ENCODE measurements at regions not wholly inside any gene's neighbourhood (a gene's known extent, or its start where the extent isn't known, plus 50 kb on each side); places are given as distances from the start of the nearest gene placed in this dataset.

- TF ChIP-seq CTCF (IDR thresholded peaks at IDR 0.05): no peak
- Histone ChIP-seq H3K36me3 (no peaks in the 10 kb centered on the region), H3K9me3 (no peaks in the 10 kb centered on the region), H3K4me3 (no peak overlapping the region), H3K27me3 (peaks cover 0 to 4% of the 10 kb centered on the region in 2 donors), H3K4me1 (no peaks in the 10 kb centered on the region), H3K27ac (no peak overlapping the region)
- DNase-seq (no peak), ATAC-seq (no peak)
- intact Hi-C loops (cut with DNase I): no loop called here
Observed at GRCh38 chr4:122100508-122100907, 51.6 kb upstream of the BLTP1 start.

GRCh38 chr4:122099896-122100295 is 52.2 kb upstream of the BLTP1 start:
- H3K36me3 ChIP-seq: no peaks in the 10 kb centered on the region
- ATAC-seq: no peak
- H3K9me3 ChIP-seq: no peaks in the 10 kb centered on the region
- TF ChIP-seq CTCF (IDR thresholded peaks at IDR 0.05): no peak
- no peaks in the 10 kb centered on the region for H3K4me1 ChIP-seq
- no peak overlapping the region for H3K4me3 ChIP-seq
- H3K27ac ChIP-seq: no peak overlapping the region
- no peak for DNase-seq
- intact Hi-C loops (cut with DNase I): no loop called here
- H3K27me3 ChIP-seq: peaks cover 0 to 4% of the 10 kb centered on the region in 2 donors

- Histone ChIP-seq H3K4me1 (peaks cover 0 to 1% of the 10 kb centered on the region in 2 donors), H3K4me3 (no peak overlapping the region), H3K27ac (peak overlapping the region in 1 of 2 donors; percentile 37), H3K27me3 (no peaks in the 10 kb centered on the region), H3K36me3 (no peaks in the 10 kb centered on the region), H3K9me3 (no peaks in the 10 kb centered on the region)
- DNase-seq (no peak), ATAC-seq (no peak)
- no peak for TF ChIP-seq CTCF (IDR thresholded peaks at IDR 0.05)
- intact Hi-C loops (cut with DNase I): no loop called here
Observed at GRCh38 chr4:122091836-122092405, 60.2 kb upstream of the BLTP1 start.

GRCh38 chr4:122091397-122091796 is 60.7 kb upstream of the BLTP1 start:
- H3K4me1 ChIP-seq: peaks cover 0 to 6% of the 10 kb centered on the region in 2 donors
- no peaks in the 10 kb centered on the region for H3K9me3 ChIP-seq
- ATAC-seq (peak; percentile 86), DNase-seq (peak in 1 of 4 donors; percentile 49)
- H3K27me3 ChIP-seq: no peaks in the 10 kb centered on the region
- no peak for TF ChIP-seq CTCF (IDR thresholded peaks at IDR 0.05)
- H3K4me3 ChIP-seq: no peak overlapping the region
- intact Hi-C loops (cut with DNase I): no loop called here
- peak overlapping the region in 1 of 2 donors; percentile 37 for H3K27ac ChIP-seq
- H3K36me3 ChIP-seq: no peaks in the 10 kb centered on the region

- DNase-seq (no peak), ATAC-seq (peak; percentile 69)
- H3K4me1 ChIP-seq: peaks cover 0 to 6% of the 10 kb centered on the region in 2 donors
- TF ChIP-seq CTCF (IDR thresholded peaks at IDR 0.05): no peak
- intact Hi-C loops (cut with DNase I): no loop called here
- H3K36me3 ChIP-seq: no peaks in the 10 kb centered on the region
- peak overlapping the region in 1 of 2 donors; percentile 37 for H3K27ac ChIP-seq
- H3K27me3 ChIP-seq: no peaks in the 10 kb centered on the region
- H3K4me3 ChIP-seq: no peak overlapping the region
- H3K9me3 ChIP-seq: no peaks in the 10 kb centered on the region
Observed at GRCh38 chr4:122090989-122091388, 61.1 kb upstream of the BLTP1 start.

Data from left lung (tissue), 4 donors.